Panc1 (cell line): ENCODE measurements at regions not wholly inside any gene's neighbourhood (a gene's known extent, or its start where the extent isn't known, plus 50 kb on each side); places are given as distances from the start of the nearest gene placed in this dataset.

Experiments
- ATAC-seq: fragments of 200-7000 bp; cut with Tn5 transposase; 2 replicates; pipeline ENCODE4 v1.9.1; 2020; ENCODE audit warnings: mild to moderate bottlenecking, moderate library complexity
- BruUV-seq: library from RNA; stranded (reverse); fragments of 400-500 nt; replicated peaks from 2 replicates; lab custom pipeline; 2021; lab: Mats Ljungman, UMichigan
- CTCF ChIA-PET: fragments of 300-600 bp; sonication (Branson Sonifier 250); formaldehyde crosslinking; loops from one replicate; lab custom pipeline; 2022; ENCODE audit warnings: antibody characterized with exemption; lab: Charles Lee
- POLR2A ChIA-PET: fragments of 300-600 bp; sonication (Branson Sonifier 250); formaldehyde crosslinking; loops from one replicate; lab custom pipeline; 2022; ENCODE audit warnings: antibody characterized with exemption; lab: Charles Lee
- DNase-seq: peaks from one replicate; pipeline ENCODE4 v3.0.0-alpha.2; 2010; ENCODE audit warnings: low read depth, low spot score
- H3K27ac ChIP-seq: 2 replicates; pipeline ENCODE4 v1.5.1; 2011; ENCODE audit warnings: mild to moderate bottlenecking, low read length, inconsistent platforms
- H3K27me3 ChIP-seq: fragments of 200-500 bp; sonication (Bioruptor generic); 2 replicates; pipeline ENCODE4 v1.6.0; 2014; ENCODE audit warnings: low read length, inconsistent platforms; ENCODE audit not compliant: control insufficient read depth, insufficient read depth
- H3K36me3 ChIP-seq: fragments of 200-500 bp; sonication (Bioruptor generic); 2 replicates; pipeline ENCODE4 v1.5.1; 2014; ENCODE audit warnings: inconsistent platforms, mild to moderate bottlenecking, low read length, moderate library complexity; ENCODE audit not compliant: control insufficient read depth, insufficient read depth
- H3K4me1 ChIP-seq: 2 replicates; pipeline ENCODE4 v1.5.1; 2011; ENCODE audit warnings: inconsistent platforms, mild to moderate bottlenecking, low read length, moderate library complexity; ENCODE audit not compliant: control insufficient read depth, insufficient read depth
- H3K4me3 ChIP-seq, 2 experiments: 2 replicates each; pipeline ENCODE4 v1.5.1; 2011 to 2012; ENCODE audit warnings: low read depth in 2 of 2, low read length in 2 of 2, mild to moderate bottlenecking in 2 of 2, inconsistent platforms in 1 of 2, moderate library complexity in 1 of 2
- H3K9me3 ChIP-seq: fragments of 200-500 bp; sonication (Bioruptor generic); 2 replicates; pipeline ENCODE4 v1.5.1; 2014; ENCODE audit warnings: low read depth, mild to moderate bottlenecking, inconsistent platforms, low read length, moderate library complexity; ENCODE audit not compliant: control insufficient read depth, insufficient read depth
- POLR2AphosphoS5 ChIP-seq: IDR thresholded peaks from 2 replicates; pipeline ENCODE4 v1.6.1; 2012; ENCODE audit warnings: mild to moderate bottlenecking, low read depth, low read length, moderate library complexity
- SIN3A ChIP-seq: IDR thresholded peaks from 2 replicates; pipeline ENCODE4 v1.6.1; 2012; ENCODE audit warnings: low read depth, mild to moderate bottlenecking, low read length, moderate library complexity, borderline replicate concordance; ENCODE audit not compliant: insufficient read depth
- TCF7L2 ChIP-seq: IDR thresholded peaks from 2 replicates; pipeline ENCODE4 v1.6.1; 2011; ENCODE audit warnings: mild to moderate bottlenecking, low read depth, low read length, inconsistent platforms
- in situ Hi-C: cut with HindIII; loops from 2 replicates; pipeline ENCODE4 v1.10.0; 2016; ENCODE audit warnings: low sequenced_read_pairs, low pct_unique_long_range_greater_than_20kb
- intact Hi-C: fragments of 100-400 bp; cut with micrococcal nuclease; formaldehyde crosslinking; loops from one replicate; pipeline ENCODE4 v1.10.0; 2022; ENCODE audit not compliant: unreplicated experiment
- TF ChIP-seq, protein P1 (sequence below): fragments of 450-650 bp; IDR thresholded peaks from 2 replicates; pipeline ENCODE4 v1.5.1; 2017; ENCODE audit warnings: mild to moderate bottlenecking
- TF ChIP-seq, protein P2 (sequence below), 2 experiments: IDR thresholded peaks; 2 replicates each; pipeline ENCODE4 v1.6.1; 2011 to 2012; ENCODE audit warnings: low read depth in 2 of 2, control low read depth in 1 of 2, low read length in 1 of 2, mild to moderate bottlenecking in 1 of 2, moderate library complexity in 1 of 2; ENCODE audit not compliant: insufficient read depth in 1 of 2

DNA sequence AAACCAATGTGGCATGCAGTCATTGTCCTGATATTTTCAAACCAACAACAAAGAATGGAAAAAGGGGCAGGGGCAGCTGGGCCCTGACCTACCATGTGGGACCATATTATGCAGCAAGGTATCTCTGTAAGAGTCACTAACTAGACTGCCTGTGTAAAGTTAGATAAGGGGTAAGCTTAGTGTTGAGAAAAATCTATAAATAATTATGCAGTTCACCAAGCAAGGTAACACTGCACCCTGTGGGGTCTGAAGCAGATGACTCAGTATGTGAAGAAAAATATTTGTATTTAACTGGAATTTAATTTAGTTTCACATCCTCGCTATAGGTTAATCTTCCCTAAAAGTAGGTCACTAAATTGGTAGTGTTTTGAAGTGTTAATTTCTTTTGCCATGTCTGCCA lies 99.3 kb downstream of the PPP1R3A start:
- ATAC-seq (no peak), DNase-seq (no peak)
- no TSS peak for BruUV-seq
- no peaks in the 10 kb centered on the region for H3K36me3 ChIP-seq
- no peaks in the 10 kb centered on the region for H3K4me1 ChIP-seq
- H3K27ac ChIP-seq = no peak overlapping the region
- intact Hi-C loops (no loop called here), in situ Hi-C loops (no loop called here)
- CTCF ChIA-PET = no interaction called here
- POLR2A ChIA-PET = interaction anchor here (0.6 kb wide), 1 partner anchor 1420 kb away, joined by 20 read pairs; no protein-coding TSS in a partner anchor
- H3K9me3 ChIP-seq = no peaks in the 10 kb centered on the region
- TF ChIP-seq, protein P1, sequence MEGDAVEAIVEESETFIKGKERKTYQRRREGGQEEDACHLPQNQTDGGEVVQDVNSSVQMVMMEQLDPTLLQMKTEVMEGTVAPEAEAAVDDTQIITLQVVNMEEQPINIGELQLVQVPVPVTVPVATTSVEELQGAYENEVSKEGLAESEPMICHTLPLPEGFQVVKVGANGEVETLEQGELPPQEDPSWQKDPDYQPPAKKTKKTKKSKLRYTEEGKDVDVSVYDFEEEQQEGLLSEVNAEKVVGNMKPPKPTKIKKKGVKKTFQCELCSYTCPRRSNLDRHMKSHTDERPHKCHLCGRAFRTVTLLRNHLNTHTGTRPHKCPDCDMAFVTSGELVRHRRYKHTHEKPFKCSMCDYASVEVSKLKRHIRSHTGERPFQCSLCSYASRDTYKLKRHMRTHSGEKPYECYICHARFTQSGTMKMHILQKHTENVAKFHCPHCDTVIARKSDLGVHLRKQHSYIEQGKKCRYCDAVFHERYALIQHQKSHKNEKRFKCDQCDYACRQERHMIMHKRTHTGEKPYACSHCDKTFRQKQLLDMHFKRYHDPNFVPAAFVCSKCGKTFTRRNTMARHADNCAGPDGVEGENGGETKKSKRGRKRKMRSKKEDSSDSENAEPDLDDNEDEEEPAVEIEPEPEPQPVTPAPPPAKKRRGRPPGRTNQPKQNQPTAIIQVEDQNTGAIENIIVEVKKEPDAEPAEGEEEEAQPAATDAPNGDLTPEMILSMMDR = no peak
- TF ChIP-seq SIN3A (no peak), TCF7L2 (no peak), POLR2AphosphoS5 (no peak)
- TF ChIP-seq, protein P2, sequence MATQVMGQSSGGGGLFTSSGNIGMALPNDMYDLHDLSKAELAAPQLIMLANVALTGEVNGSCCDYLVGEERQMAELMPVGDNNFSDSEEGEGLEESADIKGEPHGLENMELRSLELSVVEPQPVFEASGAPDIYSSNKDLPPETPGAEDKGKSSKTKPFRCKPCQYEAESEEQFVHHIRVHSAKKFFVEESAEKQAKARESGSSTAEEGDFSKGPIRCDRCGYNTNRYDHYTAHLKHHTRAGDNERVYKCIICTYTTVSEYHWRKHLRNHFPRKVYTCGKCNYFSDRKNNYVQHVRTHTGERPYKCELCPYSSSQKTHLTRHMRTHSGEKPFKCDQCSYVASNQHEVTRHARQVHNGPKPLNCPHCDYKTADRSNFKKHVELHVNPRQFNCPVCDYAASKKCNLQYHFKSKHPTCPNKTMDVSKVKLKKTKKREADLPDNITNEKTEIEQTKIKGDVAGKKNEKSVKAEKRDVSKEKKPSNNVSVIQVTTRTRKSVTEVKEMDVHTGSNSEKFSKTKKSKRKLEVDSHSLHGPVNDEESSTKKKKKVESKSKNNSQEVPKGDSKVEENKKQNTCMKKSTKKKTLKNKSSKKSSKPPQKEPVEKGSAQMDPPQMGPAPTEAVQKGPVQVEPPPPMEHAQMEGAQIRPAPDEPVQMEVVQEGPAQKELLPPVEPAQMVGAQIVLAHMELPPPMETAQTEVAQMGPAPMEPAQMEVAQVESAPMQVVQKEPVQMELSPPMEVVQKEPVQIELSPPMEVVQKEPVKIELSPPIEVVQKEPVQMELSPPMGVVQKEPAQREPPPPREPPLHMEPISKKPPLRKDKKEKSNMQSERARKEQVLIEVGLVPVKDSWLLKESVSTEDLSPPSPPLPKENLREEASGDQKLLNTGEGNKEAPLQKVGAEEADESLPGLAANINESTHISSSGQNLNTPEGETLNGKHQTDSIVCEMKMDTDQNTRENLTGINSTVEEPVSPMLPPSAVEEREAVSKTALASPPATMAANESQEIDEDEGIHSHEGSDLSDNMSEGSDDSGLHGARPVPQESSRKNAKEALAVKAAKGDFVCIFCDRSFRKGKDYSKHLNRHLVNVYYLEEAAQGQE (IDR thresholded peaks at IDR 0.05; ENCODE audit: insufficient read depth in 1 of 2, low read depth in 2 of 2, low read length in 1 of 2) = no peak
- H3K4me3 ChIP-seq = no peak overlapping the region
- H3K27me3 ChIP-seq = no peaks in the 10 kb centered on the region

DNA sequence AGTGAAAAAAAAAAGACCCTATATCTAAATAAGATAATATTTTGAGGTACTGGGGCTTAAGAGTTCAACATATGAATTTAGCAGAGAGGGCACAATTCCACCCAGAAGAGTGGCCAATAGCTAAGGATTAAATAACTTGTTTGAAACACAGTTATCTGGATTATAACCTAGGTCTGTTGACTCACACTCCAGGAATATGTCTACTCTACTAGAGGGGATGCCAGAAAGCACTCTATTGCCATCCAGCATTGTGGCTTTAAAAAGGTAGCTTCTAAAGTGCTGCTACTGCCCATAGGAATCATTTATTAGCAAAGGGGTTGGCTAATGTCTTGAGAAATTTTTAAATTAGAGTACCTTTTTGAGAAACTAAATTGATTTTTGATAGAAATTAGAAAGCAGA lies 102.2 kb downstream of the PPP1R3A start:
- in situ Hi-C loops (no loop called here), intact Hi-C loops (no loop called here)
- ChIA-PET POLR2A (no interaction called here), CTCF (no interaction called here)
- TF ChIP-seq, protein P1 = no peak
- TF ChIP-seq SIN3A (no peak), POLR2AphosphoS5 (no peak)
- Histone ChIP-seq H3K4me1 (no peaks in the 10 kb centered on the region), H3K36me3 (no peaks in the 10 kb centered on the region), H3K9me3 (no peaks in the 10 kb centered on the region), H3K27me3 (no peaks in the 10 kb centered on the region), H3K27ac (no peak overlapping the region), H3K4me3 (no peak overlapping the region)
- BruUV-seq = no TSS peak
- DNase-seq = no peak
- no peak for ATAC-seq

DNA sequence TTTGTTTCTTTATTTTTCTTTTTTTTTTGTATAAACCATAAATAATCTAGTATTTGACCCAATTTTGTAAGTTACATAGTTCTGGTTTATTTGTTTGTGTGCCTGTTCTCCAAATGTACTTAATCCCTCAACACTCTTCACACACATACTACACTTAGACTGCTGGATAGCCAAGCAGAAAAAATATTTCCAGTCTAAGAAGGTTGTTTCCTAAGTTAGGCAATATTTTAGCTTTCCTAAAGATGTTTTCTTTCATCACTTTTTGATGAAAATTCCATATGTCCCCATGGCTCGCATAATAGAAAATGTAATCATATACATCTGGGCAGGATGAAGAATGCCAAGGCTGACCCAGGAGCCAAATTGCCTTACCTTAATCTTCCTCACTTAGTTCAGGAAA lies 105.3 kb downstream of the PPP1R3A start:
- POLR2A ChIA-PET = no interaction called here
- no peaks in the 10 kb centered on the region for H3K36me3 ChIP-seq
- no peaks in the 10 kb centered on the region for H3K4me1 ChIP-seq
- in situ Hi-C loops = no loop called here
- H3K4me3 ChIP-seq = no peak overlapping the region
- no peaks in the 10 kb centered on the region for H3K27me3 ChIP-seq
- BruUV-seq = no TSS peak
- intact Hi-C loops = no loop called here
- CTCF ChIA-PET = no interaction called here
- no peak for ATAC-seq
- TF ChIP-seq TCF7L2 (no peak), POLR2AphosphoS5 (no peak), SIN3A (no peak)
- TF ChIP-seq, protein P1 = no peak
- TF ChIP-seq, protein P2 (IDR thresholded peaks at IDR 0.05; ENCODE audit: insufficient read depth in 1 of 2, low read depth in 2 of 2, low read length in 1 of 2) = no peak
- DNase-seq = no peak
- no peaks in the 10 kb centered on the region for H3K9me3 ChIP-seq
- no peak overlapping the region for H3K27ac ChIP-seq
